Activated T-helper 9 cell treated with anti-CD3 and anti-CD28 coated beads, Interleukin-2, amount 50 U/mL, for 16 hours (primary cell): ENCODE measurements at regions not wholly inside any gene's neighbourhood (a gene's known extent, or its start where the extent isn't known, plus 50 kb on each side); places are given as distances from the start of the nearest gene placed in this dataset.

Experiments
- DNase-seq: peaks from one replicate; pipeline ENCODE4 v3.0.0-alpha.2; 2020; ENCODE audit warnings: low read depth

GRCh38 chr16:86296256-86296655 is 214.1 kb upstream of the FOXF1 start:
- no peak for DNase-seq

GRCh38 chr16:86297391-86297790 is 212.9 kb upstream of the FOXF1 start:
- no peak for DNase-seq

GRCh38 chr16:86297866-86298757 is 212.2 kb upstream of the FOXF1 start:
- no peak for DNase-seq

GRCh38 chr16:86298758-86299134 is 211.6 kb upstream of the FOXF1 start:
- DNase-seq, result no peak

- DNase-seq, result no peak
Measured at GRCh38 chr16:86299882-86300610, 210.3 kb upstream of the FOXF1 start.

- DNase-seq, result no peak
Measured at GRCh38 chr16:86300746-86301481, 209.4 kb upstream of the FOXF1 start.

- no peak for DNase-seq
Measured at GRCh38 chr16:86302421-86303109, 207.8 kb upstream of the FOXF1 start.

GRCh38 chr16:86303787-86304678 is 206.3 kb upstream of the FOXF1 start:
- no peak for DNase-seq

- no peak for DNase-seq
Measured at GRCh38 chr16:86304868-86305267, 205.5 kb upstream of the FOXF1 start.

- no peak for DNase-seq
Measured at GRCh38 chr16:86305440-86305839, 204.9 kb upstream of the FOXF1 start.

- no peak for DNase-seq
Measured at GRCh38 chr16:86306011-86306644, 204.2 kb upstream of the FOXF1 start.

GRCh38 chr16:86306811-86307513 is 203.4 kb upstream of the FOXF1 start:
- DNase-seq, result no peak

- no peak for DNase-seq
Measured at GRCh38 chr16:86307514-86307903, 202.8 kb upstream of the FOXF1 start.

- no peak for DNase-seq
Measured at GRCh38 chr16:86308514-86308913, 201.8 kb upstream of the FOXF1 start.

- DNase-seq, result no peak
Measured at GRCh38 chr16:86313631-86314030, 196.7 kb upstream of the FOXF1 start.

GRCh38 chr16:86314402-86315025 is 195.8 kb upstream of the FOXF1 start:
- no peak for DNase-seq

GRCh38 chr16:86316967-86317812 is 193.1 kb upstream of the FOXF1 start:
- DNase-seq, result no peak
